Right forelimb (tissue), 1 donor: ENCODE measurements at regions not wholly inside any gene's neighbourhood (a gene's known extent, or its start where the extent isn't known, plus 50 kb on each side); places are given as distances from the start of the nearest gene placed in this dataset.

Experiments
- DNase-seq: peaks from one replicate; pipeline ENCODE4 v3.0.0-alpha.2; 2018

GRCh38 chr4:111187108-111187507, 564.2 kb upstream of the PITX2 start:
- DNase-seq = no peak

- DNase-seq = no peak
These were observed 575.6 kb upstream of the PITX2 start for GRCh38 chr4:111198446-111198845.

GRCh38 chr4:111204797-111205196, 581.9 kb upstream of the PITX2 start:
- no peak for DNase-seq

GRCh38 chr4:111208970-111209369, 586.1 kb upstream of the PITX2 start:
- DNase-seq = no peak

GRCh38 chr4:111209706-111210105, 586.8 kb upstream of the PITX2 start:
- no peak for DNase-seq

DNA sequence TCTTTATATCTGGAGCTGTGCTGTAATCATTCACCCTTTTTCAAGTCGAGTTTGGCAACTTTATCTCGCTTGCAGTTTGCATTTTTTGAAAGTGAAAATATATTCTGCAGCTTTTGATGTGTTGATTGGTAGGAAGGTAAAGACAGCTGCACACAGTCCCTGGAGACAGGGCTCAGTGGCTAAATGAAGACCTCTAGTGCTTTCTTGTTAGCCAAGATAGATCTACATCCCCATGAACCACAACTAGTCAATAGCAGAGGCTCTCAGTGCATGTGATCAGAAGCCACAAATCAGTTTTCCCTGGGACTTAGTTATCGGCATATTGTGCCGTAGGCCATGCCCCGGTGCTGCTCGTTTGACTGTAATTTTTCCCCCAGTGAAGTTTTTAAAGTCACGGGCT, 587.7 kb upstream of the PITX2 start:
- DNase-seq = no peak

DNA sequence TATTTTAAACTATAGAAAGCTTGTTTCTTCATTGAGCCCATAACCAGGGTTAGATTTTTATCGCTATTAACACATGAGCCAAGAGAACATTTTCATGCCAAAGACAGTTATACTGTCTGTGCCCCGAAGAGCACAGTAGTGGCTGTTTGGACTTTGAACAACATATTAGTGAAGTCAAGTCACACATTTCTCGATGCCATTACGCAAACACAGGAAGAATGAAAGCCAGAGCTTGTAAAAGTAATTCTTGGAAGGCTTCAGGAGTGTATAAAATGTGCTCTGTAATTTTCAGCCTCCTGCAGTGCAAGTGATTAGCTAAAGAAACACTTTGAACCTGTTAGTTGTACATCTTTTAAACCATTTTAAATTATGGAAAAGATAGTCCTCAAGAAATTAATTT, 590.7 kb upstream of the PITX2 start:
- no peak for DNase-seq

- no peak for DNase-seq
These were observed 591.5 kb upstream of the PITX2 start for GRCh38 chr4:111214371-111214770.

- no peak for DNase-seq
These were observed 592.9 kb upstream of the PITX2 start for GRCh38 chr4:111215755-111216154.

- DNase-seq = no peak
These were observed 593.9 kb upstream of the PITX2 start for GRCh38 chr4:111216791-111217190.

- DNase-seq = no peak
These were observed 598.5 kb upstream of the PITX2 start for GRCh38 chr4:111221371-111221770.

- no peak for DNase-seq
These were observed 605.5 kb upstream of the PITX2 start for GRCh38 chr4:111228396-111228795.

DNA sequence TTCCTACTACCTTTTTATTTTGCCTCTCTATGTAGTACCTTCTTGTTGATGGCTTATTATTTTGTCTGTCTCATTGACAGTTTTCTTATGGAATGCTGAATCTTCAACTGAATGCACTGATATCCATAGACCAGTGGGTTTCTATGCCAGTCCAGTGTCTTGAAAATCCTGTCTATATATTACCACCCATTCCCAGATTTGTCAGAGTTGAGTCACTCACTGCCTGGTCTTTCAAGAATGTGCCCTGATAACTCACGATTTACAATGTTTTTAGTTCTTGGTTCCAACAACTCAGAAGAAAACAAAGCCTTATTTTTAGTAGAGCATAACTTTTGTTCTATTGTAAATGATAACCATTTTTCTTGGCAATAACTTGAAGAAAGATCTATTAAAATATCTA, 606.0 kb upstream of the PITX2 start:
- DNase-seq = no peak

DNA sequence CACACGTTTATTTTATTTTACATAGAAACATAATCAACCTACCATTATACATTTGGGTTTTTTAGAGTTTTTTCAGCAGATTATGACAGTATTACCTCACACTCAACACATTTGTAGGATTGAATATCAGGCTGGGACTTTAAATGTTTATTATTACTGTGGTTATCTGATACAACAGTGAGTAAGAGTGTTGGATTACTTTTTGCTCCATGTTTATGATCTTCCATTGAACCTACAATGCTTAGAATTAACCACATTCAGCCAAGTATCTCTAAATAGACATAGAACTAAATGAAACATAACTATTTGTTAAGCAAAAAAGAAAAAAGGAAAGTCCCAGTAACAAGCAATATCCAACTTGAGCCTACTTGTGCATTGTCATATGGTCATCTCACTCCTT, 607.4 kb upstream of the PITX2 start:
- no peak for DNase-seq

GRCh38 chr4:111231281-111231680, 608.4 kb upstream of the PITX2 start:
- DNase-seq = no peak

DNA sequence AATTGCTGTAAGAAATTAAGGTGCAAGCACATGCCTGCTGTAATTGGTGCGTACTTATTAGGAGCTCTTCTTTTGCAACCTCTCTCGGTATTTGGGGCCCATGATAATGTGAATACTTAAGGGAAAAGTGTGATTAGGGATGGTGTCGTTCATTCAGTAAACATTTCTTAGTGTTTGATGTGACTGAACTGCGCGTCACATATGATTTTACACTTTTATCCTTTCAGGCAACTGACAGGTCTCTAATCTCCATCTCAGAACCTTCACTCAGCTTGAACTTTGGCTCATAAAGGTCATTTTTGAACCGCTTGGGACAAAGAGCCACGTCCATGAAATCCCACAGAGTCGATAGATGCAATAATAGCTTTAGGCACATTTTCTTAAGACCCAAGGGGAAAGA, 612.1 kb upstream of the PITX2 start:
- DNase-seq = no peak

- DNase-seq = no peak
These were observed 641.0 kb upstream of the PITX2 start for GRCh38 chr4:111263836-111264235.

GRCh38 chr4:111266937-111267336, 644.1 kb upstream of the PITX2 start:
- no peak for DNase-seq

- no peak for DNase-seq
These were observed 644.9 kb upstream of the PITX2 start for GRCh38 chr4:111267786-111268185.

DNA sequence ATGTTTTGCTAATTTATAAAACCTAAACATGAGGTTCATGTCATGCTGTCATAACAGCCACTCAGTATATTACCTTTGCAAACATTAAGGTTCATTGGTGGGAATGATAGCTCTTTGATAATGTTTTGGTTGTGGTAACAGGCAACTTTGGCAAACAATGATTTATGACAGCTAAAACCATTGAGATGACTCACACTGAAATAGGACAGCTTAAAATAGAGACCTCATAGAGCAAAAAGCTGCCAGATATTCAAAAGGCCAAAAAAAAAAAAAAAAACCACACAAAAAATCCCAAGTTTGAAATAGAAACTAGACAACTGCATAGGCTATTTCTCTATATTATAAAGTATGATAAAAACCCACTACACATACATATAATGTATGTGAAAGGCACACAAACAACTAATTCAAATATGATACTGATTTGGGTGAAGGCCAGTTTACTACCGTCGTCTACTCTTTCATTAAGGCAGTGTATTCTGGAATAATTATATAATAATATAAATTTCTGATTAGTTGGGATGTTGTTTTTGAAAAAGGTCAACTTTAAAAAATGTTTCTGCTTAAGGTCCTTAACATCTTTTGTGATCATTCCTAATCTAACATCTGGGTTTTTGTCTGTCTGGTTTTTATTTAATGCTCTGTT, 646.0 kb upstream of the PITX2 start:
- DNase-seq = no peak

- DNase-seq = no peak
These were observed 646.6 kb upstream of the PITX2 start for GRCh38 chr4:111269439-111269838.

GRCh38 chr4:111274060-111274459, 651.2 kb upstream of the PITX2 start:
- DNase-seq = no peak

- no peak for DNase-seq
These were observed 651.6 kb upstream of the PITX2 start for GRCh38 chr4:111274486-111274885.

- no peak for DNase-seq
These were observed 658.3 kb upstream of the PITX2 start for GRCh38 chr4:111281219-111281618.

DNA sequence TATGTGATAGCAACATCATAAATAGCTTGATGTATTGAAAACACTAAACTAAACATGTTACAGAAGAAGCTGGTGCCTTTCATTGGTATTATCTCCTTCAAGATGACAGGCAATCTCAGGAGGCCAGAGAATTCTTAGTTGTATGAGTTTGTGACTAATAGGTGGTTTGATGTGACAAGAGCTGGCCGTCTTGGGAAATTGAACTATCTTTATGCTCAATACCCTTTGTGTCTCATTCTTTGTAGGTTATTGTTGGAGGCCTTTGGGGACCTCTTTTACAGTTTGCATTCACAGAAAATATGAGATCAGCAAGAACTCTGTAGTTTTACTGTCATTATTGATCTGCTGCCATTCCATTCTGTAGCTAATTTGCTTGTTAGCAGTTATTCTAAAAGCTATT, 659.2 kb upstream of the PITX2 start:
- no peak for DNase-seq
